Mammary epithelial cell (primary cell): ENCODE measurements at regions not wholly inside any gene's neighbourhood (a gene's known extent, or its start where the extent isn't known, plus 50 kb on each side); places are given as distances from the start of the nearest gene placed in this dataset.

Experiments
- CTCF ChIP-seq, 2 donors: IDR thresholded peaks in 1 of 2; conservative IDR thresholded peaks in 1 of 2; 2 replicates each; pipeline ENCODE4 v1.5.1; 2011 to 2012; ENCODE audit warnings: inconsistent platforms in 2 of 2, low read length in 2 of 2, mild to moderate bottlenecking in 2 of 2, control low read depth in 1 of 2, low read depth in 1 of 2; ENCODE audit not compliant: insufficient read depth in 1 of 2; ENCODE audit errors: extremely low read depth in 1 of 2
- EZH2 ChIP-seq: IDR thresholded peaks from 2 replicates; pipeline ENCODE4 v1.6.1; 2012; ENCODE audit warnings: low read length, inconsistent platforms, borderline replicate concordance

- TF ChIP-seq CTCF (conservative IDR thresholded peaks at IDR 0.05 in 1 of 2, IDR thresholded peaks at IDR 0.05 in 1 of 2; ENCODE audit: extremely low read depth in 1 of 2, insufficient read depth in 1 of 2, low read depth in 1 of 2, low read length in 2 of 2), result no peak
- no peak for TF ChIP-seq EZH2
Observed at GRCh38 chr5:110908848-110909247, 162.7 kb upstream of the TSLP start.
